Epithelial cell of esophagus (primary cell): ENCODE measurements at regions not wholly inside any gene's neighbourhood (a gene's known extent, or its start where the extent isn't known, plus 50 kb on each side); places are given as distances from the start of the nearest gene placed in this dataset.

ENCODE experiments used
- DNase-seq: peaks from one replicate; pipeline ENCODE4 v3.0.0; 2010; ENCODE audit warnings: low read depth
- H3K4me3 ChIP-seq: 2 replicates; pipeline ENCODE4 v1.5.1; 2011; ENCODE audit warnings: mild to moderate bottlenecking, low read length, control low read depth
- CTCF ChIP-seq: IDR thresholded peaks from 2 replicates; pipeline ENCODE4 v1.5.1; 2011; ENCODE audit warnings: low read depth, mild to moderate bottlenecking, low read length, control low read depth, inconsistent platforms; ENCODE audit not compliant: insufficient read depth; ENCODE audit errors: missing control alignments

GRCh38 chr4:63563288-63564014, 845.8 kb downstream of the TECRL start:
- peak; percentile 21 for DNase-seq
- H3K4me3 ChIP-seq: no peak overlapping the region
- TF ChIP-seq CTCF: peak; percentile 19

GRCh38 chr4:63558709-63559108, 850.5 kb downstream of the TECRL start:
- TF ChIP-seq CTCF: no peak
- DNase-seq: no peak
- H3K4me3 ChIP-seq: no peak overlapping the region

GRCh38 chr4:63556332-63556731, 852.9 kb downstream of the TECRL start:
- TF ChIP-seq CTCF: no peak
- no peak overlapping the region for H3K4me3 ChIP-seq
- no peak for DNase-seq

DNA sequence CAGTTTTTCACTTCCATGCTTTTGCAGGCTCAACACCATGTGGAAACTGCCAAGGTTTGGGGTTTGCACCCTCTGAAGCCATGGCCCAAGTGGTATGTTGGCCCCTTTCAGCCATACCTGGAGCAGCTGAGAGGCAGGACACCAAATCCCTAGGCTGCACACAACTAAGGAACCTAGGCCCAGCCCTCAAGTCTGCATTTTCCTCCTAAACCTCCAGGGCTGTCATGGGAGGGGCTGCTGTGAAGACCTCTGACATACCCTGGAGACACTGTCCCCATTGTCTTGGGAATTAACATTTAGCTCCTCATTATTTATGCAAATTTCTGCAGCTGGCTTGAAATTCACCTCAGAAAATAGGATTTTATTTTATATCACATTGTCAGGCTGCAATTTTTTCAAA, 856.1 kb downstream of the TECRL start:
- H3K4me3 ChIP-seq: no peak overlapping the region
- TF ChIP-seq CTCF: no peak
- no peak for DNase-seq

- TF ChIP-seq CTCF: no peak
- no peak for DNase-seq
- H3K4me3 ChIP-seq: no peak overlapping the region
Observed at GRCh38 chr4:63541828-63542227, 867.4 kb downstream of the TECRL start.

- TF ChIP-seq CTCF: no peak
- H3K4me3 ChIP-seq: no peak overlapping the region
- no peak for DNase-seq
Observed at GRCh38 chr4:63529581-63530337, 879.5 kb downstream of the TECRL start.
